Nephron (organoid): ENCODE measurements at regions not wholly inside any gene's neighbourhood (a gene's known extent, or its start where the extent isn't known, plus 50 kb on each side); places are given as distances from the start of the nearest gene placed in this dataset.
A peak's percentile ranks its signal among the peaks of the same experiment; 100 is the strongest.

ENCODE experiments used
- H3K27ac Mint-ChIP-seq, 3 experiments: 2 replicates each; pipeline ENCODE4 v1.8.0; 2020; ENCODE audit warnings: mixed read lengths in 3 of 3, mild to moderate bottlenecking in 2 of 3, moderate library complexity in 1 of 3
- H3K27me3 Mint-ChIP-seq: 2 replicates; pipeline ENCODE4 v1.8.0; 2021; ENCODE audit warnings: low read depth, mild to moderate bottlenecking, moderate library complexity, mixed read lengths
- H3K36me3 Mint-ChIP-seq: 2 replicates; pipeline ENCODE4 v1.8.0; 2020; ENCODE audit warnings: low read depth, mixed read lengths
- H3K4me1 Mint-ChIP-seq: 2 replicates; pipeline ENCODE4 v1.8.0; 2020; ENCODE audit warnings: mixed read lengths
- H3K4me3 Mint-ChIP-seq, 3 experiments: 2 replicates each; pipeline ENCODE4 v1.8.0; 2020; ENCODE audit warnings: mild to moderate bottlenecking in 3 of 3, mixed read lengths in 3 of 3, moderate library complexity in 2 of 3
- H3K9me3 Mint-ChIP-seq: 2 replicates; pipeline ENCODE4 v1.8.0; 2020; ENCODE audit warnings: mixed read lengths
- TF ChIP-seq, protein P1 (sequence below), 3 experiments: fragments of 200-600 bp; sonication (generic); IDR thresholded peaks; one replicate each; pipeline ENCODE4 v1.5.0; 2021; ENCODE audit warnings: antibody characterized with exemption in 3 of 3; ENCODE audit not compliant: unreplicated experiment in 3 of 3

DNA sequence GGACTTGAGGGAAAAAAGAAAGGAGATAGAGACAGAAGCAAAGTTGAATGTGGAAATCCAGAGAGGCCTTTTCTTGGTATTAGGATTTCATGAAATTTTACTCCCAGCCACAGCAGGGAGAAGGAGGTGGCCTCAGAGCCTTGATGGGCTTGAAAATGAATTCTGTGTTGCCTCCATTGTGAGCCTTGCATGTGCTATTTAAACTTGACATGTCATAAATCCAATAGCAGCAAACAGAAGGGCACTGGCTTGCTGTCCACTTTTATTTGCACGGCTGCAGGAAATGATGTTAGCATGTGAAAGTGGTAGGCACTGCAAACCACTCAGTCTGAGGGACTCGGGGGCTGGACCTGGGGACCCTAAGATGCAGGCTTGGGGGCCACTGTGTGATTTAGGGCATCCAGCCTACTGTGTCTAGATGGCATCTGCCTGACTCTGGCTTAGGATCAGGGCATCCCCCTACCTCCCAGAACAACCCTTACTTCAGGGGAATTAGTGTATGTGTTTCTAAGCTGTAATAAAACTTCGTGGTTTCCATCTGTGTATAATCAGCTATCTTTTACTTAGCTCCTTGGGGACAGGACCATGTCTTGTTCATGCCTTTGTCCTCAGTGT lies 139.1 kb upstream of the SKOR2 start:
- H3K4me1 Mint-ChIP-seq, result peaks cover 14% of the 10 kb centered on the region

DNA sequence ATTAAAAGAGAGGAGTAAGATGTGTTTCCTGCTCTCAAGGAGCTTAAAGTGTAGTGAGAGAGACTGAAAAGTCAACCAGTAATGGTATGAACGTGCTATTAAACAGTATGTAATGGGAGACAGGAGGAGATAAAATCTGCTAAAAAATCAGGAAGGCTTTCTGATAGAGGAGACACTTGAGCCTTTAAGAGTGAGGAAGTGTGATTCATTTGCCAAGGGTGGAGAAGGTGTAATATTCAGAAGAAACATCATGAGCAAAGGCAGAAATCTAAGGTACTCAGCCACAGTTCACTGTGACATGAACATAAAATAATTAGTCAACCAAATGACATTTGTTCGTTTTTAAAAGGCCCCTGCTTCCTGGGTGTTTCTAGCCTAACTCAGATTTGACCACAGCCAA lies 137.8 kb upstream of the SKOR2 start:
- H3K9me3 Mint-ChIP-seq, result no peaks in the 10 kb centered on the region
- H3K36me3 Mint-ChIP-seq, result no peaks in the 10 kb centered on the region
- H3K27me3 Mint-ChIP-seq, result peaks cover 4% of the 10 kb centered on the region
- H3K4me1 Mint-ChIP-seq, result peaks cover 14% of the 10 kb centered on the region
- no peak overlapping the region for H3K4me3 Mint-ChIP-seq
- TF ChIP-seq, protein P1, sequence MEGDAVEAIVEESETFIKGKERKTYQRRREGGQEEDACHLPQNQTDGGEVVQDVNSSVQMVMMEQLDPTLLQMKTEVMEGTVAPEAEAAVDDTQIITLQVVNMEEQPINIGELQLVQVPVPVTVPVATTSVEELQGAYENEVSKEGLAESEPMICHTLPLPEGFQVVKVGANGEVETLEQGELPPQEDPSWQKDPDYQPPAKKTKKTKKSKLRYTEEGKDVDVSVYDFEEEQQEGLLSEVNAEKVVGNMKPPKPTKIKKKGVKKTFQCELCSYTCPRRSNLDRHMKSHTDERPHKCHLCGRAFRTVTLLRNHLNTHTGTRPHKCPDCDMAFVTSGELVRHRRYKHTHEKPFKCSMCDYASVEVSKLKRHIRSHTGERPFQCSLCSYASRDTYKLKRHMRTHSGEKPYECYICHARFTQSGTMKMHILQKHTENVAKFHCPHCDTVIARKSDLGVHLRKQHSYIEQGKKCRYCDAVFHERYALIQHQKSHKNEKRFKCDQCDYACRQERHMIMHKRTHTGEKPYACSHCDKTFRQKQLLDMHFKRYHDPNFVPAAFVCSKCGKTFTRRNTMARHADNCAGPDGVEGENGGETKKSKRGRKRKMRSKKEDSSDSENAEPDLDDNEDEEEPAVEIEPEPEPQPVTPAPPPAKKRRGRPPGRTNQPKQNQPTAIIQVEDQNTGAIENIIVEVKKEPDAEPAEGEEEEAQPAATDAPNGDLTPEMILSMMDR (IDR thresholded peaks at IDR 0.05; ENCODE audit: unreplicated experiment in 3 of 3), result no peak
- H3K27ac Mint-ChIP-seq, result peak overlapping the region in 1 of 3 experiments; percentile 6

More for the DNA sequence above, 139.1 kb upstream of the SKOR2 start:
- TF ChIP-seq, protein P1 (IDR thresholded peaks at IDR 0.05; ENCODE audit: unreplicated experiment in 3 of 3), result no peak
- Mint-ChIP-seq H3K9me3 (no peaks in the 10 kb centered on the region), H3K36me3 (no peaks in the 10 kb centered on the region), H3K27ac (no peak overlapping the region), H3K27me3 (peaks cover 4% of the 10 kb centered on the region), H3K4me3 (no peak overlapping the region)

GRCh38 chr18:47387864-47388263 lies 136.4 kb upstream of the SKOR2 start:
- Mint-ChIP-seq H3K9me3 (no peaks in the 10 kb centered on the region), H3K36me3 (no peaks in the 10 kb centered on the region), H3K4me3 (no peak overlapping the region), H3K4me1 (peaks cover 14% of the 10 kb centered on the region), H3K27ac (no peak overlapping the region), H3K27me3 (peaks cover 11% of the 10 kb centered on the region)
- TF ChIP-seq, protein P1 (IDR thresholded peaks at IDR 0.05; ENCODE audit: unreplicated experiment in 3 of 3), result no peak

GRCh38 chr18:47383729-47384128 lies 132.3 kb upstream of the SKOR2 start:
- Mint-ChIP-seq H3K9me3 (no peaks in the 10 kb centered on the region), H3K36me3 (no peaks in the 10 kb centered on the region), H3K27ac (no peak overlapping the region), H3K27me3 (peaks cover 23% of the 10 kb centered on the region), H3K4me1 (peaks cover 8% of the 10 kb centered on the region), H3K4me3 (no peak overlapping the region)
- TF ChIP-seq, protein P1 (IDR thresholded peaks at IDR 0.05; ENCODE audit: unreplicated experiment in 3 of 3), result no peak

DNA sequence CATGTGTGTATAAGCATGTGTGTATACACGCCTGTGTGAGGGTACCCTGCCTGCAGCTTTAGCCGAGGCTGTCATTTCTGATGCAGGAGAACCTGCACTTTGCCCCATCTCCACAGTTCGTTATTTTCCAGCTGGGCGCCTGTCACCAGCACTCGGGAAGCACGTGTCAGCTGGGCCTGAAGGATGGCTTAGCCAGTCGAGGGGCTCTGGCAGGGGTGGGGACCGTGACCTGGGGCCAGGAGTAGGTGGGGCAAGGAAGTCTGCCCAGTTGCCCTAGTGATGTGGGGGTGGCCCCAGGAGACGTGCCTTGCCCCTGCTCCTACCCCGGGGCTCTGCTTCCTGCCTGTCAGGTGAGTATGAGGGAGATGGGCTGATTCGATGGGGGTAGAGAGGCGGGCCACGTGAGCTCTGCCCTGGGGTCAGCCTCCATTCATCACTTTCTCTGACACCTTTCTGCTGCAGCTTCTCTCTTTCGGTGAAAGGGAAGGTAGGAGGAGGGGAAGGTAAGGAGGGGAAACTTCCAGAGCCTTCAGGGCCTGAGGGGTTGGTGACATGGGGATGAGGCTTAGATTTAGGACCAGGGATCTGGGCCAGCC lies 130.6 kb upstream of the SKOR2 start:
- Mint-ChIP-seq H3K27me3 (peaks cover 30% of the 10 kb centered on the region), H3K4me1 (peaks cover 8% of the 10 kb centered on the region), H3K36me3 (no peaks in the 10 kb centered on the region), H3K4me3 (no peak overlapping the region), H3K27ac (no peak overlapping the region), H3K9me3 (no peaks in the 10 kb centered on the region)
- TF ChIP-seq, protein P1 (IDR thresholded peaks at IDR 0.05; ENCODE audit: unreplicated experiment in 3 of 3), result no peak

- H3K27ac Mint-ChIP-seq, result no peak overlapping the region
- no peaks in the 10 kb centered on the region for H3K9me3 Mint-ChIP-seq
- peaks cover 8% of the 10 kb centered on the region for H3K4me1 Mint-ChIP-seq
- H3K4me3 Mint-ChIP-seq, result no peak overlapping the region
- H3K27me3 Mint-ChIP-seq, result peaks cover 41% of the 10 kb centered on the region
- TF ChIP-seq, protein P1 (IDR thresholded peaks at IDR 0.05; ENCODE audit: unreplicated experiment in 3 of 3), result no peak
- no peaks in the 10 kb centered on the region for H3K36me3 Mint-ChIP-seq
Measured at GRCh38 chr18:47380153-47380552, 128.7 kb upstream of the SKOR2 start.
